Left lobe of liver (tissue), 2 donors: ENCODE measurements at regions not wholly inside any gene's neighbourhood (a gene's known extent, or its start where the extent isn't known, plus 50 kb on each side); places are given as distances from the start of the nearest gene placed in this dataset.

ENCODE experiments used
- ATAC-seq: fragments of 200-7000 bp; cut with Tn5 transposase; one replicate; pipeline ENCODE4 v1.9.1; 2020; ENCODE audit warnings: mild to moderate bottlenecking, moderate library complexity
- DNase-seq: peaks from one replicate; pipeline ENCODE4 v3.0.0-alpha.2; 2020; ENCODE audit warnings: low spot score
- donor health status: DM: no; HTN: no; CAD: no; lungs with moderate emphysema.
- donor health status: DM: no; HTN: yes; CAD: no.

DNA sequence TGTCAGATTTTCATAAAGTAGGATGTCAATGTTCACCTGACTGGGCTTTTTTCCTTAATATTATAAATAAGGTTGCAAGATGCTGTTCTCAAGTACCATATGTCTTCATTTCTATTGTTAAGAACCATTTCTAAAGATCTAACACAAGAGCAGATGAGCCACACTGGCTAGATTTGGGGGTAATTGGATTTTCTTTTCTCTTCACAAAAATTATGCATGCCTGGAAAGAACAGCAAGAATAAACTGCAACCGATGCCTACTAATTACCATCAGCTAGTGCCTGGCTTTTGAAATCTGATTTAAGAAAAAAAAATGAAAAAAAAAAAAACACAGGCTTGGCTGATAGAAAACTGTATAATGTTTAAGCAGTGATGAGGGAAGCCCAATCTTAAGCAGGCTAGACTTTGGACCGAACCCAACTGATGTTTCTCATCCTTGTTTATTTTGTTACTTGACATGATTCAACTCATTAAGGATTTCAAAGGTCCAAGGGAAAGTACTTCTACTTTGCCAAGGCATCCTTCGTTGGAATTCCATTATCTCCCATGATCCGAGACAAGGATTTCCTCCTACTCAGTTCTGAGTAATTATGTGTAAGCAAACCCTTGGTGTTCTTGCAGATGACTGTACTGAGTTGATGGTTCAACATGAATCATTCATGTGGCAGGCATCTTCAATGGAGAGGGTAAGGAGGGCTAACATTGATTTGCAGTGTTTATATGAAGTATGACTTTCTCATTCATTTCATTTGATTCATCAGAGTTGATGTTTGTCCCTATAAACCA, 300.5 kb downstream of the SPRY2 start:
- DNase-seq (no peak), ATAC-seq (no peak)

DNA sequence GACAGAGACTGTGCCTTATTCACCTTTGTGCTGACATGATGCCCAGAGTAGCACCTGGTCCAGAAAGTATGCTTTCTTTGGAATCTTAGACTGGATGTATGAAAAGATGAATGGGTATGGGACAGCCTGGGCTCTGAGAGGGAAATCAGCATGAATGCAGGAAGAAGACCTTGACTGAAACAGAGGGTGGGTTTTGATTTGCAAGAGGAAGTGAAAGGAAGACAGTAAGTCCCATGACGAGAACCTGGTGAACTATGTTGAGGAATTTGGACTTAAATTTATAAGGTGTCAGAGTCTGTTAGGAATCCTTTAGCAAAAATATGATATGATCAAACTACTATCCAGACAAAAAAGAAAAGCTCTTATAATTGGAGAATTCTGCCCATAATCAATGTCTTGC, 301.9 kb downstream of the SPRY2 start:
- DNase-seq (no peak), ATAC-seq (no peak)

DNA sequence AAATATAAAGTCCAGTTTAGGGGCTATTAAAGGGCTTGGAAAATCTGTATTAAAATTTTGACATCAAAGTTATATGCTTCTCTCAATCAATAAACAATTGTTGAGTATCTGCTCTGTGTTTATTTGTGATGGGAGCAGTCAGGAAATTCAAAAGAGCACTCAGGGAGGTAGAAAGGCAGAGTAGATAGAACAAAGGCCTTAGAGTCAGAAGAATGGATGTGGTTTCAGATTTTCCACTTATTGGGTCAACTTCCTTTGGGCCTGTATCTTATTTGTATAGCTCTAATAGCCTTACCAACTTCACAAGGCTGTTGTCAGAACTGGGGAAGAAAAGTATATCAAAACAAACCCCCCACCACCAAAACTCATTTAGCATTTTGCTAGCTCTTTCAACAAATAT, 302.6 kb downstream of the SPRY2 start:
- no peak for DNase-seq
- no peak for ATAC-seq

DNA sequence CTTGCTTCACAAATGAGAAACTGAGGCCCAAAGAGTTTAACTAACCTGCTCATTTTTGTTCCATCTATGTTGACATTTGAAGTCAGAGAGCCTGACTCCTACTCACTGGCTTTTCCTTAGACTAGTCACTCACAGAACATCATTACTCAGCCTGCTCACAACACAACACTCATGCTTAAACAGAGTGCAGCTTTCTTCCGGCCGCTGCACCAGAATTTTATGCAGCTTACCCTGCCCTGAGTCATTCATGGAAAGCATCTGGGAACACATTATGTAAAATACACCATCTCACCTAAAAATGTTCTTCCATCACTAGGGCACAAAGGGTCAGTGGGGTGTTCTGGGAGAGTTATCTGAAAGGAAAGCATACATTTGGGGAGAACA, 303.4 kb downstream of the SPRY2 start:
- DNase-seq = no peak
- ATAC-seq = no peak

DNA sequence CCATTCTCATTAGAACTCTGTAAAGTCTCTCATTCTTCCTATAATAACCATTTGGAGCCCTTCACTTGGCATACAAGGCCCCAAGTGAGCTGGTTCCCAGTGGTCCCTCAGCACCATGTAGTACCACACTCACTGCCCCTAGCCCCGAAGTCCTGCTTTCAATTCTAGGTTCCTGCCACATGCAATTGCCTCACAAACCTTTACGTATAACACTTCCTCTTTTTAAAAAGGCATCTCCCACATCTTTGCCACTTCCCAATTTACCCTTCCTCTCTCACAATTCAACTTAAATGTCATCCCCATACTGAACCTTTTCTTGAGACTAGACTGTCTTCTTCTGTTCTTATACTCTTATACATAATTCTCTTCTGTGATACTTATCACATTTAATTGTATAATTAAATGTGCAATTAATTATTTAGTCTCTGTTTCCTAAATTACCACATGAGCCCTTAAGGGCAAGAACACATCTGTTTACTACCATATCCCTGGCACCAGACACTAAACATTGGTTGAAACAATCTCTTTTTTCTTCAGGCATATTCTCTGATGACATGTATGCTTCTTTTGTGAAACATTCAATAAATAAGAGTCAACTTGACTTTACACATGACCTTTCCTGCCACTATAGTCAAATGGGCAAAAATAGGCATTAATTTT, 304.0 kb downstream of the SPRY2 start:
- ATAC-seq (no peak), DNase-seq (no peak)

DNA sequence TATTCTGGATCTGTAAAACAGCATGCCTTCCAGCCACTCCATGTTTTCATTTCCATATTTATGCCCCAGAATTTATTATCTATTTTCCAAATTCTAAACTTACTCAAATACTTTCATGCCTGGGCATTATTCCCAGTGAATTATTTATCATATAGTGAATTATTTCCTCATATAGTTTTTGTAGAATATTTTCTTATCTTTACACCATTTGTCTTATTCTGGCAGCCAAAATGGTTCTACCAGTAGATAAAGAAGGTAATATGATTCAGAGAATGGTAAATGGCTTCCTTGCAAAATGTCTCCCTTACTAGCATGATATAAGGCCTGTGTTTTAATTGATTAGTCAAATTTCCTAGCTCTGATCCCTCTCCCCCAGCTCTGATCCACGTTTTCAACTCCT, 305.8 kb downstream of the SPRY2 start:
- DNase-seq (no peak), ATAC-seq (no peak)

DNA sequence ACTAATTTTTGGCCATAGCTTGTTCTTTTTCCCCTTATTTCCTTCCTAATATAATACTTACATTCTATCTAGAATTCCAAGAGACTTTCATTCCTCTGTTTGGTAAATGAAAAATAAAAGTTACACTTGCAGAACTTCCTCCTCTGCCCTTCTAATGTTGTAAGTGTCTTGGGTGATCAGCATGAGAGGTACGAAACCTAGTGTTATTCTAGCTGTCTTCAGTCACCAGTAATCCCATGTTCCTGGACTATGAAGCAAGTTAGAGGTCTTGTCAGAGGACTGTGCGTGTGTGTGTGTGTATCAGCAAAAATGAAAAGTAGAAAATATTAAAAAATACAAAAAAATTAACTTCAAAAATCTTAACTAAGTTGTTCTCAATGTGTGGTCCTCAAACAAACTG, 307.0 kb downstream of the SPRY2 start:
- ATAC-seq (no peak), DNase-seq (no peak)

DNA sequence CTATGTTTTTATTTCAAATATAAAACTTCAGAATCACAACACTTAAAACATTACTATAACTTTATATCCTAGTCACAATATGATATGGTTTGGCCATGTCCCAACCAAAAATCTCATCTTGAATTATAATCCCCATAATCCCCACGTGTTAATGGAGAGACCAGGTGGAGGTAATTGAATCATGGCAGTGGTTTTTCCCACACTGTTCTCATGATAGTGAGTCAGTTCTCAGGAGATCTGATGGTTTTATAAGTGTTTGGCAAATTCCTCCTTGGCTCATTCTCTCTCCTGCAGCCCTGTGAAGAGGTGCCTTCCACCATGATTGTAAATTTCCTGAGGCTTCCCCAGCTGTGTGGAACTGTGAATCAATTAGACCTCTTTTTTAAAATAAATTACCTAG, 307.6 kb downstream of the SPRY2 start:
- no peak for ATAC-seq
- no peak for DNase-seq

DNA sequence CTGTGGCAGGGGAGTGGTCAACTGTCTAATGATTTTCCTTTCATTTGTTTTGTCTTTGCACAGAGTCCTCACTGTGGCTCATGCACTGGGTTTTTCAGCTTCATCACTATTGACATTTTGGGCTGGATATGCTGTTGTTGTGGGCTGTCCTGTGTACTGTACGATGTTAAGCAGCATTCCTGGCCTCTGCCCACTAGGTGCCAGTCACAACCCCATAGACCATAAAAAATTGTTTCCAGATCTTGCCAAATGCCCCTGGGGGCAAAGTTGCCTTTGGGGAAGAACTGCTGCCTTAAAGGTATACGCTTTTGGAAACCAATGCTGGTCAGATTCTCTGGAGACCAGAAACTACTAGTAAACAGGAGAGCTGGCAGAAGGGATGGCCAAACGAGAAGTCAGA, 310.4 kb downstream of the SPRY2 start:
- DNase-seq = peak; percentile 90
- ATAC-seq = peak; percentile 99

DNA sequence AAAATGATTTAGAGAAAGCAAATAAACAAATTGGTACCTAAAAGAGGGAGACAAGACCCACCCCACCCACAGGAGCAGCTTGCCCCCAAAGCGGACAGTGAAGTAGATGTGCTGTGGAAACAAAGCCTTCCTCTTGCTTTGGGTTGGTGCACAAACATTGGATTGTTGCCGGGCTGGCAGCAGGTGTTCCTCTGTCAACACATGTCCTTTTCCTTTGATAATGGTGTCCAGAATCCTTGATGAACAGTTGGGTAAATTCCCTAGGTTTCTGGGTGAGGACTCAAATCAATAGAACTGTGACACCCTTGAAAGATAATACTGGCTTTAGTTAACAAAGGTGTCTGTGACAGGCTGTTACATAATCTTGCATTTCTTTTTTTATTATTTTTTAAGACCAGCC, 311.8 kb downstream of the SPRY2 start:
- ATAC-seq = no peak
- DNase-seq = no peak

DNA sequence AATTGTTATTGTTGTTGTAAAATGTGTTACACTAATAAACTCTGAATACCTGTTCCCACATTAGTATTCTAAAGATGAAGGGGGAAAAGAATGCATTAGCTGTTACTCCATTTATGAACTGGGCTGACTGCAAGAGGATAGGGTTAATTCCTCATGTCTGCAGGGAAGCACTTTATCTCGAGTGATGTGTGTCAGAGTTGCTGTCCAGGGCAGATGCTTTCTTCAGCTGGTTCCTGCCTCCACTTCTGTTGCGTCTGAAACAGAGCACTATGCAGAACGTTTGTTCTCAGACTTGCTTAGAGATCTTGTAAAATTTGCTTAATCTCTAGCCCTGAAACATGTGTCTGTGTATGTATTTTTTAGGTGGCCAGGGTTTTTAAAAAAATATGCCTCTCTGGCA, 318.8 kb downstream of the SPRY2 start:
- ATAC-seq (no peak), DNase-seq (no peak)

DNA sequence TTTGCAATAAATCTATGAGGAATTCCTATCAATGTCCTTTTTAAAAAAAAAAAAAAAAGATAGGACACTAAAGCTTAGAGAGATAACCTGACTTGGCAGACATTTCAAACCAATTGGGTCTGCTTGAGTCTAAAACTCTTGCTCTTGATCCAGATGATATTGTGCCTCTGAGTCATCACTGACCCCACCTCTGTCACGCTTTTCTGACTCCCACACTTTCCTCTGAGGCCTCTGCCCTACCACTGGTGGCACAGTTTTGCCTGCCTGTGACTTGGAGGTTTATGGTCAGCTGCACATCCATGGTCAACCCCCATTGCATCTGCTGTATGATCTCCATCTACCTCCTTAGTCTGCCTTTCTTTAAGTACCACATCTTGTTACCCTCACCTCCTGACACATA, 328.7 kb downstream of the SPRY2 start:
- ATAC-seq = no peak
- no peak for DNase-seq

DNA sequence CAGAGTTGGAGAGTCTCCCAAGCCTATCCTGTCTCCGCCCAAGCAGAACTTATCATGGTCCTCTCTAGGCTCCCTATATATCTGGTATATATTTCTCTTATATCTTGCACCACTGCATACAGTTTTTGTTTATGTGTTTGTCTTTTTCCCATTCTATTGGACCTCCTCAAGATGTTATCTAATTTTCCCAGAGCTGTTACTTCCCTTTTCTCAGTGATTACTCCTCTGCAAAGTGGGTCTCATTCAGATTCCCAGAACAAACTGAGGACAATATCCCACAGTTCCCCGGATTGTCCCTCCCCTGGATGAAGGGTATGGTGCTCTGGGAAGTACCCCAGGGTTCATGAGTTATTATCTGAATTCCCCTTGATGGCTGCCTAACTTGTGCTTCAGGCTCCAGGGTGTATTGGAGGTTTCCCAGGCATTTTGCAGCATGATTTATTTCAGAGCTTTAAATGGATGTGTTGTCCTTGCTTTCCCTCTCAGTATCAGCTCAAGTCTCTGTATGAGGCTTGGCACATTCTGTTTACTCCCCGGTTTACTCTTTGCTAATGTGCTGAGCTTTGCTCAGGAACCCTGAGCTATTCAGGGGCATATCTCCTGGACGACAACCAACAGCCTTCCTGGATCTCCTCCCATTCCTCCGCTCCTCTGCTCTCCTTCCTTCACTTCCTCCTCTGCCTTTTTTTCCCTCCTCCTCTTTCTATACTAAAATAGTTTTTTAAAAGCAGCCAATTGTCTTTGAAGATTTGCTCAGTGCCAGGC, 329.3 kb downstream of the SPRY2 start:
- DNase-seq (no peak), ATAC-seq (no peak)

DNA sequence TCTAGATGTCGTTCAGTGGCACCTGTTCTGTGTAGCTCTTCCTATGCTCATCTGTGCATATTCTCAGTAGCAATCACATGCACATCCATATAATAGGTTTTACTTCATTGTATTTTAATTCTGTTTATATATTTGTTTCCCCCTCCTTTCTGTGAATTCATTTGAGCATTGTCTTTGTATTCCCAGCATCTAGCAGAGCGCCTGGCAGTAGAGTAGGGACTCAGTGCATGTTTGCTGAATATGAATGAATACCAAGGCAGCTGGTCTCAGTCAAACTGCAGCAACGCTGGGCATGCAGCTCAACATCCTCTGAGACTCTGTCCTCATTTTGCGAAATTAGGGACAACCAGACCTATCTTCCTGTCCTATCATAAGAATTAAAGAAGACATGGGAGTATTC, 330.1 kb downstream of the SPRY2 start:
- no peak for ATAC-seq
- no peak for DNase-seq

DNA sequence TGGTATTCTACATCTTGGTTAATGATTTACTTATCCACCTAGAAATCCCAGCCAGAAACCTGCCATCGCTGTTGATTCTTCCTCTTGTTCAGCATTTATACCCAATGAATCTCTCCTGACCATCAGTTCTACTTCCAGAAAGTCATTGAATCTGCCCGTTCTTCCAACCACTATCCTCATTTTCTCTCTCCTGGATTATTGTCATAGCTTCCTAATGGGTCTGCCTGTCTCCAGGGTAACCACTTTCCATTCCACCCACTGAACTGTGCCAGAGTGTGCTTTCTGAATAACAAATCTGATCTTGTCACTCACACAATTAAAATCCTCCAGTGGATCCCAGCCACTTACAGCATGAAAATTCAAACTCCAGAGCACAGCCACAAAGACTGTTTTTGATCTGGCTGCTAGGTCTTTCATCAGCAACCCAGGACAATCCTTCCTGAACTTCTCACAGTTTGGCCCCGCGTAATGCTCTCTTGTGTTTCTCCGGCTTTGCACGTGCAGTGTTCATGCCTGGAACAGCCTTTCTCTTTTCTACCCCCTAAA, 330.6 kb downstream of the SPRY2 start:
- DNase-seq (no peak), ATAC-seq (peak; percentile 66)

DNA sequence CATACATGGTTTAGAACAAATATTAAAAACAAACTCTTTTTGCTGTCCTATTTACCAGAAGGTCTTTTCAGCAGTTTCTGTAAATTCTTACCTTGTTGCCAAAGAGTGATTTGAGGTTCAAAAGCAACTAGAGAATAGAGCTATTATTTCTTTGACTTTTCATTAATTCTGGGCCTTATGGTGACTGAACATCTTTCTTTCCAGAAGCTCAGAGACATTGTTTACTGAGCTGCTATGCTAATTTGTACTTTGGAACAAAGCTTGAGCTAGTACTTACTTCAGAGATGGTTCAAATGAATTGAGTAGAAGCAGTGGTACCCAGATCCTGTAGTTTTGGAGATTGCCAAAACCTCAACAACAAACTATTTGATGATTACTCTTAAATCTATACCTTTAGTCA, 331.2 kb downstream of the SPRY2 start:
- ATAC-seq (peak; percentile 48), DNase-seq (no peak)

DNA sequence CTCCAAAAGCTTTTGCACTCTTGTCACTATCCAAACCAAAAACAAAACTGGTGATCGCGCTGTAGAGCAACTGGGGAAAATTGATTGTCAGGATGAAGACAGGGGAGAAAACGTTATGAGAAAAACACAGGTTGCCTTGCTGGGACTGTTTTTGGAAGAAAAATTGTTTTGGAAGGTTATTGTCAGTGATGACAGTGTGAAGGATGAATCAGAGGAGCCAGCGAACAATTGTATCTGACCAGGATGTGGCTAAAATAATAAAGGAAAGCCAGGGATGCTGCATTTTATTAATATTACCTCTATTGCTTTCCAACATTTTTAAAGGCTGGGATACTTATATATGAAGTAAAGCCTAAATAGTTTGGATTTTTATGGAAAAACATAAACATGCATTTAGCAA, 334.0 kb downstream of the SPRY2 start:
- ATAC-seq = no peak
- DNase-seq = no peak

DNA sequence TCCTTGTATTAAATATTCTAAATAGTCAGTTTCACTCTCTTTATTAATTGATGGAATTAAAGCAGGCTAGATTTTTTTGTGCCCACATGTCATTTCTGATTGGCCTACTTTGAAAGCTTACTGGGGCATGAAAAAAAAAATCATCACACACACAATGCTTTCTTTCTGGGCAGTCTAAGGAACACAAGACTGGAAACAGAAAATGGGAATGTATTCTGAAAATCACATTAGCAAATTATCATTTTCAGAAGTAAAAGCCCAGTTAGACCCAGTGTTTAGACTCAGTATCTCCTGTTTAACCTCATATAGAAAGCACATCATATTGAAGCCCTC, 339.4 kb downstream of the SPRY2 start:
- no peak for DNase-seq
- ATAC-seq = no peak

DNA sequence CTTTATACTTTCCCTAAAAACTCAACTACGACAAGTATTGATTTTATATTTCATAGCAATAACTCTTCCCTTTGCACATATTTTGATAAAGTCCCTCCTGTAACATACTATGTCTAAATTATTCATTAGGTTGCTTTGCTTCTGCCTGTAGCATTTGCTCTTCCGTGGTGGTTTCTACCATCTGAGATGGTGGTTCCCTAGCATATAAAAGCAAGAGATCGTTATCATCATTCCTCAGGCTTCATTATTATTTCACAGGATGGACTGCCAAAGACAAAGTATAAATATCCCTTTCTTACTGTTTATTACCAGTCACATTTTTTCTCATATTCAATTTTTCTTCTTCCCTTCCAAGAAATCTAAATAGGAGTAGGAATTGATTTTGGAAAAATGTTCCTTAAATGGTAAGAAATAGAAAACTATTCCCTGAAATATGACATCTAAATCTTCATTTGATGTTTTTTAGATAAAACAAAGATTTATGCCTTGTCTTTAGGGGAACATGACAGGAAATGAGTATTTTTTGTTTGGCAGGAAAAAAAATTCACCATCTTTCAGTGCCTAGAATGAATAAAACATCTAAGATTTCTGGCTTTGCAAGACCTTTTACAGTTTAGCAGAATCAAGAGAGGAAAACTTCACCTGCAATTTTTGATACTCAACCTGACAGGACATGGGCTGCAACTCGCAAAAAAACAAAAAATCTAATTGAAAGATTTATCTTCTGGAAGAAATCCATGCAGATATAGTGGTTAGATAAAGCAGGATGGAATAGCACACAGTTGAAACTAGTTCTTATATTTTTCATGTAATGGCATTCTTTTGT, 340.0 kb downstream of the SPRY2 start:
- ATAC-seq = no peak
- DNase-seq = no peak

DNA sequence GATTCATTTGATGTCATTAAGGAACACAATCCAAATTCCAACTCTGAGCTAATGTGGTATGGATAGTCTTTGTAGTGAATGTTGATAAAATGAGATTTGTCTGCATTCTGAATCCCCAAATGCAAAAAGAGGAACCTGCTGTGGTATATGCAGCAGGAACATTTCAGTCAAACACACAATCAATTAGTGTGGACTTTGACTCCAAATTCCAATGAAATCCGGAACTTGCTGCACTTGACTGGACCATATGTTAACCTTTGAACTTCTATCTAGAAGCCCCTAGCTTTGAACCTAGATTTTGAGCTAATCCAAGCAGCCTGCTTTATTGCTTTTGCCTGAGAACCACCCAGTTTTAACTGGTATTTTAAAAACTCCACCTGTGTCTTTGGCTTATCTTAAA, 341.3 kb downstream of the SPRY2 start:
- DNase-seq (no peak), ATAC-seq (peak; percentile 46)

DNA sequence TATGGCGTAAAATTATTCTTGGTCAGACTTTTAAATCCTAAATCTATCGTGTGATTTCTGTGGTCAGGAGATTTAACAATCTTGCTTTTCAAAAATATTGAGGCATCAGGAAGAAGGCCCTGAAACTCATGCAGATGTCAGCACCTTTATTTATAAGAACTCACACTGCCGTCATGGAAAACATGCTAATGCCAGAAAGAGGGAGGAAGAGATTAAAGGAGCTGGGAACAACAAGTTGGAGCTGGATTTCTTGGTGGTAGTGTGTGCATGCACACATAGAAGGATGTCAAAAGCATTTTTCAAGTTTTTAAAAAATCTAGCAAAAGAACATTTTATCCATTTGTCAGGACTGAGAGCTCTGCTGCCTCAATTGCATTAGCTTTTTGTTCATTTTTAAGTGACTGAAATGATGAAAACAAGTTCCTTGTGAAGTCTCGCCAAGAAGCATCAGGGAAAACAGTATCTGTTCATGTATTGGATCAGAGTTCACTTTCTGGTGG, 342.5 kb downstream of the SPRY2 start:
- ATAC-seq = no peak

More for the DNA sequence above, 342.5 kb downstream of the SPRY2 start:
- no peak for DNase-seq
